OCI-LY3 (cell line): ENCODE measurements at regions not wholly inside any gene's neighbourhood (a gene's known extent, or its start where the extent isn't known, plus 50 kb on each side); places are given as distances from the start of the nearest gene placed in this dataset.

ENCODE experiments used
- CTCF ChIP-seq: fragments of 200-600, 300-600 bp; sonication (generic); IDR thresholded peaks from 2 replicates; pipeline ENCODE4 v1.5.1; 2014; ENCODE audit warnings: antibody characterized with exemption, low read length, low read depth
- EZH2phosphoT487 ChIP-seq: fragments of 200-600 bp; shearing (Covaris generic); IDR thresholded peaks from 2 replicates; pipeline ENCODE4 v1.6.1; 2018; ENCODE audit warnings: antibody characterized with exemption, mixed run types, low read depth

DNA sequence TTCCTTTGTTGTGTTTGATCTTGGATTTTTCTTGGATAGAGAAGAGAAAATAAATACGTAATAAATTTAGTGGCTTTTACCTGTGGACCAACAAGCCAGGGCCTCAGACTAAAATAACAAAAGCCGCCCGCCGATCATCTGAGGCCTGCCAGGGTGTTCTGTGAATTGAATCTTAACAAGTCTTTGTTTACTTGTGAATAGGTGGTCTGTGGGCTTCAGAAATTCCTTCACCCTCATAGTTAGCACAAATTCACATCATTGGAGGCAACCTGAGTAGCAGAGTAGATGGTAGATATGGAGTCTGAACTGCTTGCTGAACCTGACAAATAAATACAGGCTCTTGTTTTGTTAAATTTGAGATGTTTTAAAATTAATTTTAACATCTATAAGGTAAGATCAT lies 176.3 kb upstream of the MTNR1B start:
- TF ChIP-seq CTCF, result no peak
- TF ChIP-seq EZH2phosphoT487, result no peak
